MCF 10A (cell line): ENCODE measurements at regions not wholly inside any gene's neighbourhood (a gene's known extent, or its start where the extent isn't known, plus 50 kb on each side); places are given as distances from the start of the nearest gene placed in this dataset.

ENCODE experiments used
- BruUV-seq: library from RNA; stranded (reverse); fragments of 400-500 nt; replicated peaks from 2 replicates; lab custom pipeline; 2021; lab: Mats Ljungman, UMichigan
- CTCF ChIA-PET: fragments of 300-600 bp; sonication (Branson Sonifier 250); formaldehyde crosslinking; extraction: SDS; loops from one replicate; lab custom pipeline; 2021; ENCODE audit warnings: antibody characterized with exemption, inconsistent platforms; lab: Yijun Ruan, JAX
- POLR2A ChIA-PET: fragments of 300-600, 350-650 bp; sonication (Branson Sonifier 250); formaldehyde crosslinking; extraction: SDS; loops from one replicate; lab custom pipeline; 2020; ENCODE audit warnings: antibody characterized with exemption, inconsistent platforms; lab: Yijun Ruan, JAX
- DNase-seq: peaks from one replicate; pipeline ENCODE4 v3.0.0-alpha.2; 2018; ENCODE audit not compliant: unreplicated experiment
- H3K27ac Mint-ChIP-seq: one replicate; pipeline ENCODE4 v1.8.0; 2022; ENCODE audit warnings: mild to moderate bottlenecking, low read depth, mixed read lengths; ENCODE audit not compliant: unreplicated experiment
- H3K27me3 Mint-ChIP-seq: one replicate; pipeline ENCODE4 v1.8.0; 2022; ENCODE audit warnings: mixed read lengths; ENCODE audit not compliant: insufficient read depth, unreplicated experiment
- H3K36me3 Mint-ChIP-seq: one replicate; pipeline ENCODE4 v1.8.0; 2022; ENCODE audit warnings: mild to moderate bottlenecking, moderate library complexity, mixed read lengths; ENCODE audit not compliant: insufficient read depth, unreplicated experiment
- H3K4me1 Mint-ChIP-seq: one replicate; pipeline ENCODE4 v1.8.0; 2022; ENCODE audit warnings: mixed read lengths; ENCODE audit not compliant: insufficient read depth, unreplicated experiment
- H3K4me3 Mint-ChIP-seq: one replicate; pipeline ENCODE4 v1.8.0; 2022; ENCODE audit warnings: mild to moderate bottlenecking, moderate library complexity, mixed read lengths; ENCODE audit not compliant: unreplicated experiment
- H3K9me3 Mint-ChIP-seq: one replicate; pipeline ENCODE4 v1.8.0; 2022; ENCODE audit warnings: mixed read lengths; ENCODE audit not compliant: unreplicated experiment
- intact Hi-C: fragments of 100-400 bp; cut with micrococcal nuclease; formaldehyde crosslinking; loops from 2 replicates; pipeline ENCODE4 v1.14.1; 2022
- TF ChIP-seq, protein P1 (sequence below): fragments of 200-600 bp; IDR thresholded peaks from one replicate; pipeline ENCODE4 v1.8.0; 2022; ENCODE audit warnings: antibody characterized with exemption, mild to moderate bottlenecking; ENCODE audit not compliant: unreplicated experiment

DNA sequence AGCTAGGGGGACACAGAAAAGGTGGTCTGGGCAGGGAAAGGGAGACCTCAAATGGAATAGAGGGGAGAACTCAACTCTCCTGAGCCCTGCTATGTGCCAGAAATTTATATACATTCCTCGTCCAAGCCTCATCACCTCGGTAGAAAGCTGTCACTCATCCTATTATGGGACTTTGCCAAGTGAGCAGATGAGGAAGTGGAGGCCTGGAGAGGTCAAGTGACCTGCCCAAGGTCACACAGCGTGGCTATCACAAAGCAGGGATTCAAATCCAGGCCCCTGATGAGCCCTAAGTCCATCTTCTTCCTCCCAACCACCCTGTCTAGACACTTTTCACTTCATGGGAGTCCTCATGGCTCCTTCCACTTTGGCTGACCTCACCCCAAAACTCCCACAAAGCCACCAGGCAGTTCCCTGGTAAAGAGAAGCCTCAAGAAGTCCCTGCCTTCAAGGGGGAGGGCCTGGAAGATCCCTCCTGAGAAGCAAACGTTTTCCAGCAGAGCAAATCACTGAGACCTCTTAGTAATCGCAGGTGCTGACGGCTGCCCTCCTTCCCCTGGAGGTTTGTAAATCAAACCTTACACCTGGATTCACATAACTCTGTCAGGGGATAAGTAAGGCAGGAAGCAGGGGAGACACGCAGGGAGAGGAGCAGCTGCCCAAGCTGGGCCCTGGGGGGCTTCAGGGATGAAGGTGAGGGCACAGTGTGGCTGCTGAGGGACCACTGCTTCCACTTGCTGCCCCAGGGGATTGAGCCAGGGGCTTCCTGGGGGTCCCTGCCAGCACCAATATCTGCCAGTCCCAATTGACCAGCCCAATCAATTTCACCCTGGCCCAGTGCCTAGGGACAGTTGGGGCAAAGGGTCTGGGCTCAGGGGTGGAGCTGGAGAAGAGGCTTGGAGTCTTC is 351.2 kb downstream of the MATN1 start:
- POLR2A ChIA-PET = no interaction called here
- H3K27ac Mint-ChIP-seq = no peak overlapping the region

DNA sequence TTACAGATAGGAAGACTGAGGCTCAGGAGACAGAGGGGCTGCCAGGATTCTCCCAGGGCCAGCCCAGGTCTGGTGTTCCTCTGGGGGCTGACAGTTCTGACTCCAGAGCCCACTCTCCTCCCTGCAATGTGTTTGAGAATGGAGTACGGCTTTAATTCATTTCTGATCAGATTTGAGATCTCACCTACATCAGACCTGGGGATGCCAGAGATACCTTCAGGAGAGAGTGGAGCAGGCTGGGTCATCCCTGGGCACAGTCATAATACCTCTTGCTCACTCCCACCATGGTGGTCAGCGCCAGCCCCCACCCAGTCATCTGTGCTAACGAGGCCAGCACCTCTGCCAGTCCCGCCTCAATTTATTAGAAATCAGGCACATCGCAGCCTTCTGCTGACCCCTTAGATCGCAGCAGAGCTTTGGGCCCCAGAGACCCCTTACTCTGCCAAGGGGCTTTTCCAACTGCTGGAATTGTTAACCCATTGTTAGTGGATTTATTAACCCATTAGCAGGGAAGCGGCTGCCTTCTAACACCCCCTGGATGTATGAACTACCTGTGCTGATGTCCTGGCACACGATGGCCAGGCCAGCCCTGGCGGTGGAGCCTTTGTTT is 352.1 kb downstream of the MATN1 start:
- Mint-ChIP-seq H3K4me1 (no peaks in the 10 kb centered on the region), H3K27me3 (peaks cover 29% of the 10 kb centered on the region), H3K36me3 (no peaks in the 10 kb centered on the region), H3K4me3 (no peak overlapping the region), H3K27ac (no peak overlapping the region), H3K9me3 (no peaks in the 10 kb centered on the region)
- ChIA-PET CTCF (no interaction called here), POLR2A (no interaction called here)
- no TSS peak for BruUV-seq
- intact Hi-C loops = no loop called here
- TF ChIP-seq, protein P1, sequence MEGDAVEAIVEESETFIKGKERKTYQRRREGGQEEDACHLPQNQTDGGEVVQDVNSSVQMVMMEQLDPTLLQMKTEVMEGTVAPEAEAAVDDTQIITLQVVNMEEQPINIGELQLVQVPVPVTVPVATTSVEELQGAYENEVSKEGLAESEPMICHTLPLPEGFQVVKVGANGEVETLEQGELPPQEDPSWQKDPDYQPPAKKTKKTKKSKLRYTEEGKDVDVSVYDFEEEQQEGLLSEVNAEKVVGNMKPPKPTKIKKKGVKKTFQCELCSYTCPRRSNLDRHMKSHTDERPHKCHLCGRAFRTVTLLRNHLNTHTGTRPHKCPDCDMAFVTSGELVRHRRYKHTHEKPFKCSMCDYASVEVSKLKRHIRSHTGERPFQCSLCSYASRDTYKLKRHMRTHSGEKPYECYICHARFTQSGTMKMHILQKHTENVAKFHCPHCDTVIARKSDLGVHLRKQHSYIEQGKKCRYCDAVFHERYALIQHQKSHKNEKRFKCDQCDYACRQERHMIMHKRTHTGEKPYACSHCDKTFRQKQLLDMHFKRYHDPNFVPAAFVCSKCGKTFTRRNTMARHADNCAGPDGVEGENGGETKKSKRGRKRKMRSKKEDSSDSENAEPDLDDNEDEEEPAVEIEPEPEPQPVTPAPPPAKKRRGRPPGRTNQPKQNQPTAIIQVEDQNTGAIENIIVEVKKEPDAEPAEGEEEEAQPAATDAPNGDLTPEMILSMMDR = no peak
- no peak for DNase-seq

More for the DNA sequence above, 351.2 kb downstream of the MATN1 start:
- CTCF ChIA-PET = no interaction called here
- DNase-seq = no peak
- intact Hi-C loops = no loop called here
- Mint-ChIP-seq H3K9me3 (no peaks in the 10 kb centered on the region), H3K36me3 (no peaks in the 10 kb centered on the region), H3K4me1 (no peaks in the 10 kb centered on the region), H3K27me3 (peaks cover 38% of the 10 kb centered on the region), H3K4me3 (no peak overlapping the region)
- BruUV-seq = no TSS peak
- TF ChIP-seq, protein P1 = no peak

GRCh38 chr1:30368651-30369240 is 354.6 kb downstream of the MATN1 start:
- Mint-ChIP-seq H3K27me3 (peaks cover 20% of the 10 kb centered on the region), H3K36me3 (no peaks in the 10 kb centered on the region), H3K9me3 (no peaks in the 10 kb centered on the region), H3K4me1 (no peaks in the 10 kb centered on the region), H3K4me3 (no peak overlapping the region), H3K27ac (no peak overlapping the region)
- ChIA-PET CTCF (interaction anchor here (1.8 kb wide), 1 partner anchor 12 kb away, joined by 9 read pairs; no protein-coding TSS in a partner anchor), POLR2A (no interaction called here)
- intact Hi-C loops = no loop called here
- no peak for DNase-seq
- TF ChIP-seq, protein P1 = no peak
- BruUV-seq = no TSS peak

DNA sequence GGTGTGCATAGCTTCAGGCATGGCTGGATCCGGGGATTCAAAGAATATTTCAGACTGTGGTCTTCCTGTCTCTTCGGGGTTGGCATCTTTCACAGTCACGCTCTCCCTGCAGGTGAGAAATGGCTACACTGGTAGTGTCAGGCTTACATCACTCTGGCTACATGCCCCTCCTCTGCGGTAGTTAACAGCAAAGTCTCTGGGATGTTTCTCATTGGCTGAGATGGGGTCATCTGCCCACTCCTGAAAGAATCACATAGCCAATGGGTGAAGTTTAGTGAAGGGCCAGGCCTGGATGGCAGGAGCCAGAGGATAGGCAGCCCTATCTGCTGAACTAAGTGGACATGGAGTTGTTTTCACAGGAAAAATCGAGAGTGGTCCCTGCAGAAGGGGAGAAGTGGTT is 356.5 kb downstream of the MATN1 start:
- TF ChIP-seq, protein P1 = no peak
- no TSS peak for BruUV-seq
- Mint-ChIP-seq H3K27ac (no peak overlapping the region), H3K4me3 (no peak overlapping the region), H3K4me1 (no peaks in the 10 kb centered on the region), H3K36me3 (no peaks in the 10 kb centered on the region), H3K27me3 (peaks cover 20% of the 10 kb centered on the region), H3K9me3 (no peaks in the 10 kb centered on the region)
- ChIA-PET POLR2A (no interaction called here), CTCF (no interaction called here)
- intact Hi-C loops = no loop called here
- no peak for DNase-seq
